HepG2 (cell line): ENCODE measurements at regions not wholly inside any gene's neighbourhood (a gene's known extent, or its start where the extent isn't known, plus 50 kb on each side); places are given as distances from the start of the nearest gene placed in this dataset.
"Not testable (repeated sequence)": the region's sequence is repeated elsewhere in the genome, so short reads cannot be mapped to it uniquely, and the experiment has no call there.

Experiments
- ATAC-seq: fragments of 200-7000 bp; cut with Tn5 transposase; 3 replicates; pipeline ENCODE4 v1.9.1; 2020; ENCODE audit warnings: mild to moderate bottlenecking, moderate library complexity
- BruUV-seq: library from RNA; stranded (reverse); fragments of 400-500 nt; replicated peaks from 2 replicates; lab custom pipeline; 2021; lab: Mats Ljungman, UMichigan
- CTCF ChIA-PET: fragments of 300-600 bp; formaldehyde crosslinking; extraction: SDS; loops from one replicate; lab custom pipeline; 2021; ENCODE audit warnings: low total read pairs, inconsistent platforms, low intra/inter-chr PET ratio; lab: Yijun Ruan, JAX
- POLR2A ChIA-PET: fragments of 350-600 bp; sonication (Branson Sonifier 250); formaldehyde crosslinking; loops from one replicate; lab custom pipeline; 2020; ENCODE audit warnings: antibody characterized with exemption, inconsistent platforms; lab: Yijun Ruan, JAX
- DNase-seq: peaks from one replicate; pipeline ENCODE4 v3.0.0-alpha.2; 2015; ENCODE audit warnings: low spot score
- FAIRE-seq: peaks from 3 replicates; lab custom pipeline; 2011; peaks lifted over from hg19 to GRCh38; lab: Jason Lieb, UNC
- H2AFZ ChIP-seq: one replicate; pipeline ENCODE4 v1.6.1; 2011; ENCODE audit warnings: low read length, inconsistent platforms
- H3K27ac ChIP-seq: fragments of 300-600 bp; 3 replicates; pipeline ENCODE4 v1.8.0; 2011; ENCODE audit warnings: mixed run types, mild to moderate bottlenecking, mixed read lengths, low read length, inconsistent platforms; ENCODE audit not compliant: insufficient read depth; ENCODE audit errors: extremely low read length
- H3K27me3 ChIP-seq, 2 experiments: fragments of 200-600 bp in 1 of 2; 2 replicates in 1 of 2; 3 replicates in 1 of 2; pipeline versions ENCODE4 v1.6.0 to v1.8.0; 2011; ENCODE audit warnings: low read length in 2 of 2, mild to moderate bottlenecking in 2 of 2, moderate library complexity in 2 of 2, inconsistent platforms in 1 of 2; ENCODE audit not compliant: insufficient read depth in 2 of 2, control insufficient read depth in 1 of 2
- H3K36me3 ChIP-seq, 2 experiments: fragments of 200-600 bp in 1 of 2; replicated peaks in 1 of 2; 2 replicates in 1 of 2; 3 replicates in 1 of 2; pipeline versions ENCODE4 v1.5.1 to v1.8.0; 2011; ENCODE audit warnings: low read length in 2 of 2, inconsistent platforms in 1 of 2; ENCODE audit not compliant: insufficient read depth in 2 of 2, control insufficient read depth in 1 of 2
- H3K4me1 ChIP-seq: 2 replicates; pipeline ENCODE4 v1.5.1; 2012; ENCODE audit warnings: low read length, inconsistent platforms; ENCODE audit not compliant: insufficient read depth
- H3K4me2 ChIP-seq: 2 replicates; pipeline ENCODE4 v1.6.0; 2011; ENCODE audit warnings: low read depth, low read length, inconsistent platforms
- H3K4me3 ChIP-seq, 3 experiments: fragments of 200-600 bp in 1 of 3; sonication (generic), shearing (Covaris generic) in 1 of 3; replicated peaks in 1 of 3; 2 replicates each; pipeline ENCODE4 v1.5.1; 2011 to 2016; ENCODE audit warnings: low read length in 3 of 3, inconsistent platforms in 2 of 3, low read depth in 2 of 3, mild to moderate bottlenecking in 2 of 3, control low read depth in 1 of 3, mixed read lengths in 1 of 3; ENCODE audit not compliant: insufficient read depth in 1 of 3
- H3K79me2 ChIP-seq: one replicate; pipeline ENCODE4 v1.6.1; 2011; ENCODE audit warnings: low read length, inconsistent platforms; ENCODE audit not compliant: insufficient read depth
- H3K9ac ChIP-seq: 2 replicates; pipeline ENCODE4 v1.6.0; 2011; ENCODE audit warnings: mild to moderate bottlenecking, low read depth, low read length, inconsistent platforms; ENCODE audit not compliant: insufficient read depth
- H3K9me3 ChIP-seq: 2 replicates; pipeline ENCODE4 v1.5.1; 2012; ENCODE audit warnings: mild to moderate bottlenecking, low read length
- H4K20me1 ChIP-seq: 2 replicates; pipeline ENCODE4 v1.6.0; 2011; ENCODE audit warnings: inconsistent platforms, mild to moderate bottlenecking, low read length, moderate library complexity; ENCODE audit not compliant: insufficient read depth
- MAFF ChIP-seq: IDR thresholded peaks from 2 replicates; pipeline ENCODE4 v1.6.1; 2011; ENCODE audit warnings: low read depth, low read length, improper control_type of control experiment
- MAFK ChIP-seq, 2 experiments: IDR thresholded peaks in 1 of 2; conservative IDR thresholded peaks in 1 of 2; 2 replicates each; pipeline ENCODE4 v1.6.1; 2011; ENCODE audit warnings: improper control_type of control experiment in 2 of 2, low read length in 2 of 2
- WGBS: methylation state at CpG from one replicate; pipeline ENCODE4 v1.1.6; 2017; ENCODE audit warnings: low lambda C conversion rate; 5-methylcytosine and 5-hydroxymethylcytosine counted together
- in situ Hi-C: cut with HindIII; loops from 2 replicates; pipeline ENCODE4 v1.10.0; 2017; ENCODE audit warnings: low pct_unique_long_range_greater_than_20kb; ENCODE audit not compliant: extremely low pct_ligation_motif_present
- intact Hi-C: fragments of 100-400 bp; cut with micrococcal nuclease; formaldehyde crosslinking; loops from one replicate; pipeline ENCODE4 v1.10.0; 2022; ENCODE audit not compliant: unreplicated experiment

DNA sequence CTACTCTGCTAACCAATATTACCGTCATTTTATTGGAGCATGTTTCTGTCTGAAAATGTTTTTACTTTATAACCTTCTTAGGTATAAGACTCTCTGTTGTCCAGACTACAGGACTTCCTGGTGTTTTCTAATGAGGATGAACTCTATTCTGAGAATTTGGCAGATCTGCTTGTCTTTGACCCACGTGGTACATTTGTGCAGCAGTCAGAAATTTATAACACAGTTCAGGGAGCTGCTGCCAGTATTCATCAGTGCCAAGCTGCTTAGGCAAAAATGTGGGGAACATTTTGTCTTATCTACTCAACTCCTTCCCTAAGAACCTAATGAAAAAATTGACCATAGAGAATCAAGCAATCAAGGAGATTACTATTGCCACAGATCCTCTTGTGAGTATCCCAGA lies 108.0 kb downstream of the OR4C45 start:
- intact Hi-C loops, in situ Hi-C loops, H3K36me3 ChIP-seq, H4K20me1 ChIP-seq, CTCF ChIA-PET, FAIRE-seq, H3K4me2 ChIP-seq, ATAC-seq, BruUV-seq, POLR2A ChIA-PET, H3K79me2 ChIP-seq, H3K9ac ChIP-seq, H3K27me3 ChIP-seq, H3K4me1 ChIP-seq, DNase-seq, H2AFZ ChIP-seq, H3K4me3 ChIP-seq, H3K27ac ChIP-seq: not testable (repeated sequence)
- H3K9me3 ChIP-seq = peaks cover 54% of the 10 kb centered on the region
- 0% methylated on average over 2 of the region's 2 CpGs for WGBS

DNA sequence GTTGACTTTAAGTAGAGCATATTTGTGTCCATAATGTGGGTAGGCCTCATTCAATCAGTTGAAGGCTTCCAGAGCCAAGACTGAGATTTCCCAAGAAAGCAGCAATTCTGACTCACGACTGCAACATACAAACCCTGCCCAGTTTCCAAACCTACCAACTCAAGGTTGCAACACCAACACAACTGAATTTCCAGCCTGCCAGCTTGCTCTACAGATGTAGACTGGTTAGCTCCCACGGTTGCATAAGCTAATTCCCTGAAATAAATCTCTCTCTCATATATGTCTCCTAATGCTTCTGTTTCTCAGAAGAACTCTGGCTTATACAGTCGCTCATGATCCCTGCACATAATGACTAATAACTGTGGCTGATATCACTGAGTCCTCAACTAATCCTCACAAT lies 113.6 kb downstream of the OR4C45 start:
- BruUV-seq, in situ Hi-C loops: not testable (repeated sequence)

DNA sequence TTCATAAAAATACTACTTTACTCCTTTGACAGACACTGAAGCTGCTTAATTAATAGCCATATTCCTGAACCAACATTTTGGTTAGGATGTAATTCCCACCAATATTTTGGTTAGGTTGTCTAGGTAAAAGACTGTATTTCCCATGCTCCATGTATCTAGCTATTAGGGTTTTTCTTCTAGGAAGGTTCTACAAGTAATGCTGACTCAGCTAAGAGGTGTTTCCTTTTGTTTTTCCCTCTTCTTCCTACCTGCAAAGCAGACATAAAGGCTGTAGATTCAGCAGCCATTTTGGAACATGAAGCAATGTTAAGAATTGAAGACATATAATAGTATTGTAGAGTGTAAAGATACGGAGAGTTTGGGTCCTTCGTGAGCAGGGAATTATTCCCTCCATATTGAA lies 115.3 kb downstream of the OR4C45 start:
- POLR2A ChIA-PET, BruUV-seq: not testable (repeated sequence)

More for the DNA sequence above, 113.6 kb downstream of the OR4C45 start:
- H3K36me3 ChIP-seq, POLR2A ChIA-PET, H3K27me3 ChIP-seq, H3K27ac ChIP-seq, FAIRE-seq, H3K9ac ChIP-seq, intact Hi-C loops, H3K79me2 ChIP-seq, ATAC-seq, H2AFZ ChIP-seq, H4K20me1 ChIP-seq, CTCF ChIA-PET, H3K4me1 ChIP-seq, DNase-seq, H3K4me2 ChIP-seq, H3K4me3 ChIP-seq: not testable (repeated sequence)
- 9% methylated on average over 3 of the region's 3 CpGs for WGBS
- H3K9me3 ChIP-seq = peaks cover 68% of the 10 kb centered on the region

More for the DNA sequence above, 115.3 kb downstream of the OR4C45 start:
- DNase-seq, H4K20me1 ChIP-seq, CTCF ChIA-PET, H3K4me3 ChIP-seq, H3K79me2 ChIP-seq, FAIRE-seq, H3K4me1 ChIP-seq, H3K27ac ChIP-seq, intact Hi-C loops, H2AFZ ChIP-seq, ATAC-seq, H3K27me3 ChIP-seq, in situ Hi-C loops, H3K36me3 ChIP-seq, H3K9ac ChIP-seq, H3K4me2 ChIP-seq: not testable (repeated sequence)
- 0% methylated on average over 2 of the region's 2 CpGs for WGBS
- peaks cover 61% of the 10 kb centered on the region for H3K9me3 ChIP-seq
- peak; percentile 87 for TF ChIP-seq MAFF
- TF ChIP-seq MAFK (conservative IDR thresholded peaks at IDR 0.05 in 1 of 2, IDR thresholded peaks at IDR 0.05 in 1 of 2; ENCODE audit: low read length in 2 of 2) = peak; percentile 80 to 89; a peak in 3 of 4 replicates
